ENCODE measurements at regions not wholly inside any gene's neighbourhood (a gene's known extent, or its start where the extent isn't known, plus 50 kb on each side); places are given as distances from the start of the nearest gene placed in this dataset.

DNA sequence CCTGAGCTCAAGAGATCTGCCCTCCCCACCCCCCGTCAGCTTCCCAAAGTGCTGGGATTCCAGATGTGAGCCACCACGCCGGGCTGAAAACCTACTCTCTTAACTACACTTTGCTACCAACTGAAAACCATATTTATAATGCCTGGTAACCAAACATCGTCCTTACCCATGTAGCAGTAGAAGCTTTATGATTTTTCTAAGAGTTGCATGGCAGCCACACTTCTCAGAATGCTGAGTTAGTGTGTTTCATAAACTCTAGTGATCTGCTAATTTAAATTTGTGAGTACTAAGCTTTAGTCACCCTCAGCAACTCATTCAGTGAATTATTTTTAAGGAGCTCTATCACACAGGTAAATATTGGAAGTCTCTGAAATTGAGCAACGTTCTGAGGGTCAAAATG is 478.4 kb downstream of the KDM4C start:
- H4K5ac ChIP-seq (ENCODE audit: insufficient read length, low read depth, low read length): no peak overlapping the region
- WGBS, 2 experiments (ENCODE audit: extremely low coverage in 1 of 2, insufficient coverage in 1 of 2, insufficient read length in 1 of 2, insufficient replicate concordance in 2 of 2, low coverage in 1 of 2, low lambda C conversion rate in 2 of 2, missing lambda C conversion rate in 1 of 2): 88% methylated on average over 5 of the region's 5 CpGs; no CpG with 5 or more reads in 1 of the 2 experiments
- H3K23me2 ChIP-seq (ENCODE audit: low read depth, low read length): no peaks in the 10 kb centered on the region; the same call in 1 of the 2 replicates
- H3K36me3 ChIP-seq (ENCODE audit: control insufficient read depth in 2 of 4, insufficient read depth in 4 of 4, low read length in 3 of 4): no peaks in the 10 kb centered on the region
- no peak overlapping the region for H3K4me2 ChIP-seq (ENCODE audit: insufficient read depth in 1 of 2, low read depth in 2 of 2, low read length in 2 of 2)
- FAIRE-seq (no peak), DNase-seq (ENCODE audit: low read depth in 1 of 2, low spot score in 2 of 2) (no peak)
- no peak overlapping the region for H2AK5ac ChIP-seq (ENCODE audit: low read depth, low read length)
- H3K23ac ChIP-seq (ENCODE audit: insufficient read length): no peak overlapping the region
- H3K18ac ChIP-seq (ENCODE audit: extremely low read depth, low read length): no peak overlapping the region; the same call in 1 of the 2 replicates
- no peaks in the 10 kb centered on the region for H3K79me2 ChIP-seq (ENCODE audit: control insufficient read depth in 1 of 2, insufficient read depth in 2 of 2, low read length in 2 of 2)
- ChIA-PET CTCF (ENCODE audit: partially characterized antibody) (interaction anchor here (0.6 to 4.2 kb wide), 10 partner anchors 9 to 941 kb away, joined by 3 to 24 read pairs (median 4); no protein-coding TSS in a partner anchor), POLR2A (ENCODE audit: partially characterized antibody) (no interaction called here)
- peaks cover 0 to 11% (median 5%) of the 10 kb centered on the region in 4 experiments; a peak in 4 of 7 replicates for H3K4me1 ChIP-seq (replicated peaks in 1 of 4; ENCODE audit: control insufficient read depth in 3 of 4, insufficient read depth in 4 of 4, low read length in 3 of 4)
- no peak overlapping the region for H3K14ac ChIP-seq (ENCODE audit: insufficient read length)
- no peaks in the 10 kb centered on the region for H3K27me3 ChIP-seq (replicated peaks in 1 of 4; ENCODE audit: control insufficient read depth in 3 of 4, extremely low read depth in 1 of 4, insufficient read depth in 3 of 4, low read length in 3 of 4)
- H2AFZ ChIP-seq (ENCODE audit: low read length): no peak overlapping the region
- 0 out of 2 replicates have a peak overlapping the region, but pooled peaks have one; percentile 21 for H2BK20ac ChIP-seq (ENCODE audit: low read length)
- no peaks in the 10 kb centered on the region for H3K79me1 ChIP-seq (ENCODE audit: low read depth, low read length)
- H3K4me3 ChIP-seq (ENCODE audit: extremely low read depth in 1 of 4, insufficient read depth in 2 of 4, low read depth in 3 of 4, low read length in 4 of 4): no peak overlapping the region
- H3K27ac ChIP-seq (ENCODE audit: low read depth, low read length): no peak overlapping the region
- H3K56ac ChIP-seq (replicated peaks; ENCODE audit: insufficient read length, low read depth, low read length): no peak overlapping the region
- TF ChIP-seq BRCA1 (IDR thresholded peaks at IDR 0.05; ENCODE audit: low read depth, low read length): no peak
- no peak for TF ChIP-seq PHF8 (conservative IDR thresholded peaks at IDR 0.05; ENCODE audit: low read depth, low read length)
- no peak for TF ChIP-seq HDAC6 (IDR thresholded peaks at IDR 0.05; ENCODE audit: low read depth, low read length)
- TF ChIP-seq RFX5 (IDR thresholded peaks at IDR 0.05; ENCODE audit: borderline replicate concordance, low read depth, low read length): no peak
- TF ChIP-seq ZNF274 (IDR thresholded peaks at IDR 0.05; ENCODE audit: borderline replicate concordance, extremely low read depth, low read length): no peak
- TF ChIP-seq CHD1 (IDR thresholded peaks at IDR 0.05; ENCODE audit: low read depth, low read length): no peak
- no peak for TF ChIP-seq KDM1A (IDR thresholded peaks at IDR 0.05; ENCODE audit: borderline replicate concordance, low read length)
- no peaks in the 10 kb centered on the region for H4K20me1 ChIP-seq (replicated peaks in 1 of 2; ENCODE audit: control insufficient read depth in 1 of 2, insufficient read depth in 2 of 2, low read length in 2 of 2)
- no peaks in the 10 kb centered on the region for H3K9me3 ChIP-seq (ENCODE audit: insufficient read depth in 2 of 2, low read depth in 1 of 2, low read length in 1 of 2)
- H2BK12ac ChIP-seq (ENCODE audit: low read depth, low read length): no peak overlapping the region
- no peak overlapping the region for H2BK15ac ChIP-seq (ENCODE audit: low read length)
- H4K91ac ChIP-seq (replicated peaks; ENCODE audit: insufficient read length, low read length): no peak overlapping the region
- H2BK5ac ChIP-seq (ENCODE audit: low read depth, low read length): no peak overlapping the region
- no peak overlapping the region for H4K8ac ChIP-seq (ENCODE audit: extremely low read depth, insufficient read depth, low read length)
- no peak overlapping the region for H3K9ac ChIP-seq (replicated peaks in 1 of 4; ENCODE audit: extremely low read depth in 1 of 4, low read depth in 3 of 4, low read length in 3 of 4)
- H2BK120ac ChIP-seq (replicated peaks; ENCODE audit: low read depth, low read length): no peak overlapping the region
- no peak overlapping the region for H3K4ac ChIP-seq (replicated peaks; ENCODE audit: insufficient read length, low read depth, low read length)

Measured in H1 (cell line).